DMS 273 (cell line): ENCODE measurements at regions not wholly inside any gene's neighbourhood (a gene's known extent, or its start where the extent isn't known, plus 50 kb on each side); places are given as distances from the start of the nearest gene placed in this dataset.

ENCODE experiments used
- DNase-seq: peaks from one replicate; lab custom pipeline; 2025; ENCODE audit not compliant: unreplicated experiment; lab: John Stamatoyannopoulos, UW

DNA sequence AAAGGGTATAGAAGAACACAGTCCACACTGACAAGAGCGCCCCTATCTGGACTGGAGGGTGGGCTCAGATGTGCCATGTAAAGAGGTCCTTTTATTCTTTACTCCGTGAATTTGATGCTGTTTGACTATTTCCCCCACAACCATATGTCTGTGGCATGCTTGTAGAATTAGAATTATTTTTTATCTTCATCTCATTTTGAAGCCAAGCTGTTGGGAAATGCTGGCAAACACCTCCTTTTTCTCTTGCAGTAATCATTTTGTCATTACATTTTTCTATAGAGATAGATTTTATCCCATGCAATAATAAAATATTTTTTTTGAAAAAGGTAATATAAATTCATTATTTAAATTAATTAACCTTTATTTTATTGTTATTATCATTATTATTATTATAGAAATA lies 926.6 kb upstream of the AUTS2 start:
- DNase-seq, result no peak

DNA sequence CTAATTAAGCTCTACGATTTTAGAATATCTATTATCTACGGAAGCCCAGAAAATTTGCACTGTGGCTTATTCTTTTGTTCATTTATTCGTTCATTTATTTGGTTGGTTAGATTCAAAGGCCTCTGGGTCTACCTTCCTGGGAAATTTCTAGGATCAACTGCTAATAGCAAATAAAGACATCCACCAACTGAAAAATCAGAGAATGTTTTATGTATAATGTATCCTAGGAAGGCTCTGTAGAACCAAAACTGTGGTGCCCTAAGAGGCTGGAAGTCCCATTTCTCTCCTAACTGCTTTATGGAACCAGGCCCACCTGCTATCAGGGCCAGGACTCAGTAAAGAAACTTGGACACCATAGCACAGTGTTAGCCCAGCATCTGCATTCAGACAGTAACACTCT lies 923.4 kb upstream of the AUTS2 start:
- DNase-seq, result no peak

DNA sequence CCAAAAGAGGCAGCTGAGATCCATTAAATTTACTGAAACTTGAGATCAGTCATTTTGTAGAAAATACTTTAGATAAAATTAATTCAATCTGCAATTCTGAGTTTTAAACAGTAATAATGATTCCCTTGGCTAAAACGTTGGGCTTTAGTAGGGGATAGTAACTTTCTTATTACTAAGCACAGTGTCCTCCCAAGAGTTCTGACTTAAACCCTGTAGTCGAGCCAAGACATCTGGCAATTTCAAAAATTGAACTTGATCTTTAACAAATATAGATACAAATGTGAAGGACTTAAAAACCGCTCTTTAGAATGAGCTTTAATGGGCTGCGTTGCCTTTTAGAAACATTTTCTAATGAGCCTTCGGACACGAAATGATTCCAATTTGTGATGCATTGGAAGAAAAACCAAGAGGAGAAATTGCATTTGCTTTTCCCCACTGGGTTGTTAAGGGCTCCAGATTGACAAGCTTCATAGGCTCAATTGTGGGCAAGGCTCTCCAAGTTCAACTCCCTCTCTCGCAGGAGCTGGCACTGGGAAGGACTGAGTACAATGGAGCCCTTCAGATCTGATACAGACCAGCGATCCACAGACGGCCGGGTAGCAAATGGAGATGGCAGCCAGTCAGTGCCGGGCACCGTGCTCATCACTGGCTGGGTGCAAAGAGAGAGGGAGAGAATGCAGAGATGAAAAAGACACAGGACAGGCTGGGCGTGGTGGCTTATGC lies 921.3 kb upstream of the AUTS2 start:
- no peak for DNase-seq

GRCh38 chr7:68678196-68678595 lies 920.1 kb upstream of the AUTS2 start:
- DNase-seq, result no peak

- peak; percentile 32 for DNase-seq
Observed at GRCh38 chr7:68679459-68680234, 918.6 kb upstream of the AUTS2 start.

DNA sequence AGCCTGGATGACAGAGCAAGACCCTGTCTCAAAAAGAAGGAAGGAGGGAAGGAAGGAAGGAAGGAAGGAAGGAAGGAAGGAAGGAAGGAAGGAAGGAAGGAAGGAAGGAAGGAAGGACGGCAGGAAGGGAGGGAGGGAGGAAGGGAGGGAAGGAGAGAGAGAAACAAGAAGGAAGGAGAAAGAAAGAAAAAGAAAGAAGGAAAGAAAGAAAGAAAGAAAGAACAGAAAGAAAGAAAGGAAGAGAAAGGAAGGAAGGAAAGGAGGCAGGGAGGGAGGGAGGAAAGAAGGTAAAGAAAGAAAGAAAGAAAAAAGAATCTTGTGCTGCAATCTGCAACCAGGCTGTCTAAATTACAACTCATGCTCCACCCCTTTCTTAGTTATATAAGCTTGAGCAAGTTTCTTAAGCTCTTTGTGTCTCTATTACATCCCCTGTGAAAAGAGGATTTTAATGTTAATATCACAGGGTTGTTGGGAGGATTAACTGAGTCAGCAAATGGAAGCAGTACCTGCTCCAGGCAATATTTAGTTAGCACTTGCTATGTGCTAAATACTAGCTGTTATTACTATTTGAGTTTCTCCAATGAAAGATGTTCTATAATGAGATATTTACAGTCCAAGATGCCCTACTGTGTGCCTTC lies 917.9 kb upstream of the AUTS2 start:
- no peak for DNase-seq

DNA sequence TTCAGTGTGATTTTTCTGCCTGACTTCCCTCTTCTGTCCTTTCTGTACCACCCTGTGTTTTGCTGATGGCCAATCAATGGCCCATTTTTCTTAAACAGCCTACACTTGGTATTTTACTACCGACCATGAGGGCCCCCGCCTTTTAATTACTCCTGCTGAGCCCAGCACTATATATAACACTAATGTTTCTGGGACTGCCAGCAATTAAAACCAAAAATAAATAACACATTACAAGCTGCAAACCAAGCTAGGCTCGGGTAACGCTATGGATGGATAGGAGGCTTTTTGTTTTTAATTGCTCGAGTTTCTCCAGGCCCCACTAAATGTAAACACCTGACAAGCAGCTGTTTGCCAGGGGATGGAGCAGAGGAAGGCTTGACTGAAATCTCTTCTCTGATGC lies 915.4 kb upstream of the AUTS2 start:
- DNase-seq, result no peak

GRCh38 chr7:68684246-68684839 lies 913.9 kb upstream of the AUTS2 start:
- peak; percentile 66 for DNase-seq

- DNase-seq, result no peak
Observed at GRCh38 chr7:68684996-68685395, 913.3 kb upstream of the AUTS2 start.

DNA sequence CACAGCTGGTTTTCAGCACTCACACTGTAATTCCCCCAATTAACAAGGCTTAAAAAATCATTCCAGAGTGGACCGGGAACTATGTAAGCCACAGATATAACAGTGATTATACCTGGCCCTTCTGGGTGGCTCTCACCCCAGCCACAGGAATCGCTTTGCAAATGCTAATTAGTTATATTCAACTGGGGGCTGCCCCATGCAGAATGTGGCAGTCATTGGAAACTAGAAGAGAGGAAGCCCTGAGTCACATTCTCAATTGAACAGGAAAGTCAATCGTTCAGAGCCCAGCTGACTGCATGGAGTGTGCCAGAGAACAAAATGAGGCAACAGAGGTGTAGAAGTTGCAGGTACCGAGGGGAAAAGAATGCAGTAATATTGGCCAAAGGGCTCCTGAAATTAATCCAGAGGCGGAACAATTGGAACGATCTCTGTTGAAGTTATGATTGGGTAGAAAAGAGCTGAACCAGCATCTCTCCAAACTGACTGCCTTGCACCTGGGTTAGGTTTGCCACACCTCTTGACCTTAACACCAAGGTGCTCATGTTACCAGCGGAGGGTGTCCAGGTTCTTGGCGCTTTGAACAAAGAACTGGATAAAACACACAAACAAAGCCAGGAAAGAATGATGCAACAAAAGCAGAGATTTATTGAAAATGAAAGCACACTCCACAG lies 909.7 kb upstream of the AUTS2 start:
- DNase-seq, result no peak

GRCh38 chr7:68689087-68689433 lies 909.2 kb upstream of the AUTS2 start:
- DNase-seq, result no peak

GRCh38 chr7:68691261-68692216 lies 906.7 kb upstream of the AUTS2 start:
- DNase-seq, result no peak

DNA sequence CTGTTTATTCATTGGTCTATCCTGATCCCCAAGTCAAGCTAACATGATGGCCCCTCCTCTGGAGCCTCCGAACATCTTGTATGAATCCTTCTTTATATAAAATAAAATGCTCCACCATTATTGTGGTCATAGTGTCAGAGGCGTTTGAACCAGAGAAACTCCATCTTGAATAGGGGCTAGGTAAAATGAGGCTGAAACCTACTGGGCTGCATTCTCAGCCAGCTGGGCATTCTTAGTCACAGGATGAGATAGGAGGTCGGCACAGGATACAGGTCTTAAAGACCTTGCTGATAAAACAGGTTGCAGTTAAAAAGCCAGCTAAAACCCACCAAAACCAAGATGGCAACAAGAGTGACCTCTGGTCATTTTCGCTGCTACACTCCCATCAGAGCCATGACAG lies 905.8 kb upstream of the AUTS2 start:
- DNase-seq, result no peak

GRCh38 chr7:68694656-68695055 lies 903.6 kb upstream of the AUTS2 start:
- no peak for DNase-seq

- peak; percentile 90 for DNase-seq
Observed at GRCh38 chr7:68697796-68698280, 900.4 kb upstream of the AUTS2 start.

- no peak for DNase-seq
Observed at GRCh38 chr7:68699090-68699711, 899.1 kb upstream of the AUTS2 start.

- DNase-seq, result no peak
Observed at GRCh38 chr7:68700414-68700813, 897.9 kb upstream of the AUTS2 start.

DNA sequence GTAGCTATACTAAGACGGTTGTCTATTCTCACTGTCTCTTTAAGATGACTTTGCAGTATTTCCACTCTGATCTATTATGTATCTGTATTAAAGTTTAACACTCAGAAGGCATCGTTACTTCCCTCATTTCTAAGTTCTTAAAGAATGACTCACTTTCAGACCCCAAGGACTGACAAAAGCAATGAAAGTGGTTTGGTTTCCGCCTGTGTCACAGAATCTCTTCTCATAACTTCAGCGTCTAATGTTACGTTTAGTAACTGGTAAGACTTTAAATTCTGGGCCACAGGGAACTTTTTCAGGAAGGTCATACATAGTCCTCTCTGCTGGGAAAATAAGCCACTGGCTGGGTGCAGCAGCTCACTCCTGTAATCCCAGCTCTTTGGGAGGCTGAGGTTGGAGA lies 892.0 kb upstream of the AUTS2 start:
- no peak for DNase-seq

DNA sequence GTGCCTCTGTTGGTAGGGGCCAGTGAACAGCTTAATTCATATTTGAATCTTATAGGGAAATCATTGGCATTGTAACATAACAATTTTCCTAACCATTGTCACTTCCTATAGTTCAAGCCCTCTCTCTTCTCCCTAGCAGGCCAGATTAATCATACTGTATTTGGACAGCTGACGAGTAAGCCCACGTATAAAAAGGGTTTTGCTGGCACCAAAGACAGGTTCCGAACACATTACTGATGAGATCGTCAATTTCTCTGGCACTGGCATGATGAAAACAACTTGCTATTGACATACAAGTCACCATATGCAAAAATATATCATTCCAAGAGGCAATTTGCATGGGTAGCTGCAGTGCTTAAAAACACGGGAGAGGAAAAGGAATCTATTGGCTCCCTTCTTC lies 891.1 kb upstream of the AUTS2 start:
- no peak for DNase-seq

- no peak for DNase-seq
Observed at GRCh38 chr7:68707958-68708357, 890.3 kb upstream of the AUTS2 start.
